ENCODE measurements at regions not wholly inside any gene's neighbourhood (a gene's known extent, or its start where the extent isn't known, plus 50 kb on each side); places are given as distances from the start of the nearest gene placed in this dataset.
A peak's percentile ranks its signal among the peaks of the same experiment; 100 is the strongest.

- DNase-seq: no peak
These were observed 180.8 kb downstream of the PLPPR4 start for GRCh38 chr1:99445071-99445470.

- no peak for DNase-seq
These were observed 181.2 kb downstream of the PLPPR4 start for GRCh38 chr1:99445486-99445885.

GRCh38 chr1:99447721-99448120 is 183.4 kb downstream of the PLPPR4 start:
- DNase-seq: peak; percentile 50

- DNase-seq: no peak
These were observed 190.2 kb upstream of the PALMD start for GRCh38 chr1:99455760-99456159.

GRCh38 chr1:99456536-99456935 is 189.4 kb upstream of the PALMD start:
- no peak for DNase-seq

- no peak for DNase-seq
These were observed 188.3 kb upstream of the PALMD start for GRCh38 chr1:99457381-99458165.

- no peak for DNase-seq
These were observed 184.4 kb upstream of the PALMD start for GRCh38 chr1:99461499-99461898.

- no peak for DNase-seq
These were observed 181.2 kb upstream of the PALMD start for GRCh38 chr1:99464738-99465137.

- no peak for DNase-seq
These were observed 180.6 kb upstream of the PALMD start for GRCh38 chr1:99465176-99465900.

GRCh38 chr1:99467645-99468044 is 178.3 kb upstream of the PALMD start:
- DNase-seq: no peak

- DNase-seq: no peak
These were observed 176.4 kb upstream of the PALMD start for GRCh38 chr1:99469550-99469971.

GRCh38 chr1:99472893-99473292 is 173.0 kb upstream of the PALMD start:
- DNase-seq: no peak

GRCh38 chr1:99474350-99474893 is 171.5 kb upstream of the PALMD start:
- no peak for DNase-seq

GRCh38 chr1:99476058-99476457 is 169.9 kb upstream of the PALMD start:
- DNase-seq: no peak

GRCh38 chr1:99481391-99481996 is 164.4 kb upstream of the PALMD start:
- peak; percentile 61 for DNase-seq

- no peak for DNase-seq
These were observed 163.6 kb upstream of the PALMD start for GRCh38 chr1:99482286-99482685.

GRCh38 chr1:99482750-99483149 is 163.2 kb upstream of the PALMD start:
- DNase-seq: no peak

GRCh38 chr1:99490031-99490430 is 155.9 kb upstream of the PALMD start:
- DNase-seq: no peak

GRCh38 chr1:99496067-99496466 is 149.8 kb upstream of the PALMD start:
- no peak for DNase-seq

GRCh38 chr1:99497690-99498089 is 148.2 kb upstream of the PALMD start:
- DNase-seq: no peak

GRCh38 chr1:99500541-99500940 is 145.4 kb upstream of the PALMD start:
- no peak for DNase-seq

- no peak for DNase-seq
These were observed 144.0 kb upstream of the PALMD start for GRCh38 chr1:99501871-99502270.

- DNase-seq: no peak
These were observed 143.5 kb upstream of the PALMD start for GRCh38 chr1:99502400-99502799.

GRCh38 chr1:99503276-99503747 is 142.6 kb upstream of the PALMD start:
- DNase-seq: no peak
